AG10803 (cell line): ENCODE measurements at regions not wholly inside any gene's neighbourhood (a gene's known extent, or its start where the extent isn't known, plus 50 kb on each side); places are given as distances from the start of the nearest gene placed in this dataset.
A peak's percentile ranks its signal among the peaks of the same experiment; 100 is the strongest.

Source experiments
- DNase-seq: peaks from one replicate; pipeline ENCODE4 v3.0.0; 2010; ENCODE audit warnings: low read depth
- H3K4me3 ChIP-seq: 2 replicates; pipeline ENCODE4 v1.5.1; 2011; ENCODE audit warnings: mild to moderate bottlenecking, low read length, control low read depth
- CTCF ChIP-seq: conservative IDR thresholded peaks from 2 replicates; pipeline ENCODE4 v1.5.1; 2011; ENCODE audit warnings: mild to moderate bottlenecking, low read length, control low read depth, inconsistent platforms

- no peak overlapping the region for H3K4me3 ChIP-seq
- no peak for TF ChIP-seq CTCF
- peak; percentile 6 for DNase-seq
Observed at GRCh38 chr6:147905711-147906110, 397.2 kb downstream of the SAMD5 start.

GRCh38 chr6:147906361-147906760 lies 397.9 kb downstream of the SAMD5 start:
- H3K4me3 ChIP-seq, result no peak overlapping the region
- no peak for DNase-seq
- TF ChIP-seq CTCF, result no peak

- DNase-seq, result no peak
- TF ChIP-seq CTCF, result no peak
- H3K4me3 ChIP-seq, result no peak overlapping the region
Observed at GRCh38 chr6:147909640-147910039, 401.1 kb downstream of the SAMD5 start.

- no peak for DNase-seq
- no peak overlapping the region for H3K4me3 ChIP-seq
- TF ChIP-seq CTCF, result no peak
Observed at GRCh38 chr6:147910281-147910680, 401.8 kb downstream of the SAMD5 start.

- no peak overlapping the region for H3K4me3 ChIP-seq
- no peak for DNase-seq
- TF ChIP-seq CTCF, result no peak
Observed at GRCh38 chr6:147911057-147911456, 402.6 kb downstream of the SAMD5 start.

GRCh38 chr6:147911686-147912085 lies 403.2 kb downstream of the SAMD5 start:
- TF ChIP-seq CTCF, result no peak
- DNase-seq, result no peak
- H3K4me3 ChIP-seq, result no peak overlapping the region

GRCh38 chr6:147922799-147923198 lies 414.3 kb downstream of the SAMD5 start:
- H3K4me3 ChIP-seq, result no peak overlapping the region
- TF ChIP-seq CTCF, result no peak
- DNase-seq, result no peak
